CD4-positive, alpha-beta T cell treated with Interleukin-4 for 4 hours (primary cell): ENCODE measurements at regions not wholly inside any gene's neighbourhood (a gene's known extent, or its start where the extent isn't known, plus 50 kb on each side); places are given as distances from the start of the nearest gene placed in this dataset.

Source experiments
- DNase-seq: peaks from one replicate; pipeline ENCODE4 v3.0.0-alpha.2; 2020

- DNase-seq: no peak
Measured at GRCh38 chr12:105936496-105936895, 202.3 kb downstream of the NUAK1 start.

- no peak for DNase-seq
Measured at GRCh38 chr12:105937009-105937408, 201.7 kb downstream of the NUAK1 start.

GRCh38 chr12:105939181-105939721 is 199.5 kb downstream of the NUAK1 start:
- no peak for DNase-seq

GRCh38 chr12:105942281-105942680 is 196.5 kb downstream of the NUAK1 start:
- no peak for DNase-seq

- DNase-seq: no peak
Measured at GRCh38 chr12:105943525-105943924, 195.2 kb downstream of the NUAK1 start.

DNA sequence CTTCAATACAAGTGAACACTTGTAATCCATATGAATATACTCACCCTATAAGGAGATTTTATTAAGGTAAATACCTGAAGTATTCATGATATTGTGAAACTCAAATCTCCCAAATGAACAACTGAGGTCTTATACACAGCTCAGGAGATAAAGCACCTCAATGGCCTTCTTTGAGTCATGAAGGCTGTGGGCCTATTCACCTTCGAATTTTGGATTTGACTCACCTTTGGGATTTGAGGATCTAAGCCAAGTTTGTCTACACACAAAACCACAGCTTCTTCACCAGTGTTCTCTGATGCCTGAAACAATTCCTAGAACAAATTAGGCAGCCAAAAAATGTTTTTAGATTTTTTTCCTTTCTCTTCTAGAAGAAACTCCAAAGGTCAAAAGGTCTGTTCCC is 194.1 kb downstream of the NUAK1 start:
- DNase-seq: no peak

- DNase-seq: no peak
Measured at GRCh38 chr12:105945880-105946279, 192.9 kb downstream of the NUAK1 start.

DNA sequence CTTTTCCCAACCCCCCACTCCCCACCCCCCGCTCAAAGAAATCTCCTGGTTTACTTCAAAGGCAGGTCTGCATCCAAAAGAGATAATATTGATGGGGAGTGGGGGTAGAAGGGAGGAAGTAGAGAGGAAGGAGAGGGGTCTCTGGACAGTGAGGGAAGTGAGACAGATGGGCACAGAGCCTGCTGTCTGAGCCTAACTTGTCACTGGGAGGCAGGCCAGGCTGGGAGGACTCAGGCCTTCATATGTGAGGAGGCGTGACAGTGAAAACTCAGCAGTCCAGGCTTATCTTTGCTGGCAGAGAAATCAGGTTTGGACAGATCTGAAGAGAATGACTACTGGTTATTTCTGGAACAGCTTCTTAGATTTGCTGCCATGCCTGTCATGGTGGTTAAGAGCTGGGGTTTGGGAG is 192.3 kb downstream of the NUAK1 start:
- no peak for DNase-seq

GRCh38 chr12:105947906-105948305 is 190.8 kb downstream of the NUAK1 start:
- DNase-seq: no peak

DNA sequence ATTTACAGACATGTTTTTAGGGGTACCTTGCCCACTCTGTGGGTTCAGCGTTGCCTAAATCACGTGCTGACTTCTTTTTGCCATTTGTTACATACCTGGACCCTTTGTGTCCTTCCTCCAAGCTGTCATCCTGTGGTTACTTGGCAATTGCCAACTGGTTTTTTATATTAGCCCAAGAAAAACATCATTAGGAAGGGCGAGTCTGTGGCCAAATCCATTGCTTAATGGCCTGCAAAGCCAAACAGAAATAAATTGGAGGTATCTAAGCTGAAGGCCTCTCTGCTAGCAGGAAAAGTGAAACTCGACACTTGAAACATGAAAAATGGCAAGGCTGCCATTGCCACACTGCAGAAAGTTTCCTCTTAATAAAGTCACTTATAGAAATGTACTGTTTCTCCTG is 190.4 kb downstream of the NUAK1 start:
- DNase-seq: no peak

DNA sequence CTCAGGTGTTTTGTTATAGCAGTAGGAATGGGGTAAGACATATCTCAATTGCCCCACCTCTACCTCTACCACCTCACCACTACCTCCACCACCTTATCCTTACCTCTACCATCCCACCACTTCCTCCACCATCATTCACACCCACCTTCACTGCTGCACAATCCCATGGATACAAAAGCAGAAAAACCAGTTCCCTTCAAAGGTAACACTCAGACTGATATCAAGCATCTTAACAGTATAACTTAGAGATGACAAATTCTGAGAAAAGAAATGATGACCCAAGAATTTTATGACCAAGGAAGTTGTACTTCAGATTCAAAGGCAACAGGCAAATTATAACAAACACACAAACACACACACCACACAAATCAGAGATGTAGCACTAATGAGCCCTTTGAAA is 189.4 kb downstream of the NUAK1 start:
- DNase-seq: no peak

DNA sequence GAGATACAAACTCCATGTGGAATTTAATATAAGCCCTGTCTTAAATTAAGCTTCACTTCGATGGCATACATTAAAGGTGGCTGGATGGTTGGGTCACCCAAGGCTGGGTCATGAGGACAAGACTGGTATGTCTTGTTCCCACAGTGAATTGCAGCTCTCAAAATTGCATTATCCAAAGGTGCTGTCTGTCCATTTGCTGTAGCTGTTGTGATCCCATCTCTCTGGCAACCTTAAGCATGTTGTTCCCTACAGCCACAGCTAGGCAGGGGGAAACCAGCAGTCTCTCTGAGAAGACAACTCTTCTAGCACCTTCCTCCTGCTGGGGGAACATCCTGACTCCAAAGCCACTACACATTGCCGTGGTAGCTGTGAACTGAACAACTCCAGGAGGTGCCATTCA is 187.0 kb downstream of the NUAK1 start:
- DNase-seq: no peak

- no peak for DNase-seq
Measured at GRCh38 chr12:105954951-105955931, 183.5 kb downstream of the NUAK1 start.

DNA sequence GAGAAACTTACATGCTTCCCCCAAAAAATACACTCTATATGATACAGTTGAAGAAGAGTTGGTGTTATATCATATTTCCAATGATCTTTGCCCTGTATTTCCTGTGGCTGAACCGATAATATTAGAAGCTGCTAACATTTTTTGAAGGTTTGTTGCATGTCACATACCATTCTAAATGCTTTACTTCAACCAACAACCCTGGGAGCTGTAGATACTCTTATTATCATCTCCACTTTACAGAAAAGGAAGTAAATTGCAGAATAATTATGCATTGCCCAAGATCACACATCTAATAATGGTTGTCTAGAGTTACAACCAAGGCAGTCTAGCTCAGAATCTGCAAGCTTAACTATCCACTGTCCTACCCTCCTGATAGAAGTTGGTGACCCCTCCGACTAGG is 182.8 kb downstream of the NUAK1 start:
- DNase-seq: no peak

DNA sequence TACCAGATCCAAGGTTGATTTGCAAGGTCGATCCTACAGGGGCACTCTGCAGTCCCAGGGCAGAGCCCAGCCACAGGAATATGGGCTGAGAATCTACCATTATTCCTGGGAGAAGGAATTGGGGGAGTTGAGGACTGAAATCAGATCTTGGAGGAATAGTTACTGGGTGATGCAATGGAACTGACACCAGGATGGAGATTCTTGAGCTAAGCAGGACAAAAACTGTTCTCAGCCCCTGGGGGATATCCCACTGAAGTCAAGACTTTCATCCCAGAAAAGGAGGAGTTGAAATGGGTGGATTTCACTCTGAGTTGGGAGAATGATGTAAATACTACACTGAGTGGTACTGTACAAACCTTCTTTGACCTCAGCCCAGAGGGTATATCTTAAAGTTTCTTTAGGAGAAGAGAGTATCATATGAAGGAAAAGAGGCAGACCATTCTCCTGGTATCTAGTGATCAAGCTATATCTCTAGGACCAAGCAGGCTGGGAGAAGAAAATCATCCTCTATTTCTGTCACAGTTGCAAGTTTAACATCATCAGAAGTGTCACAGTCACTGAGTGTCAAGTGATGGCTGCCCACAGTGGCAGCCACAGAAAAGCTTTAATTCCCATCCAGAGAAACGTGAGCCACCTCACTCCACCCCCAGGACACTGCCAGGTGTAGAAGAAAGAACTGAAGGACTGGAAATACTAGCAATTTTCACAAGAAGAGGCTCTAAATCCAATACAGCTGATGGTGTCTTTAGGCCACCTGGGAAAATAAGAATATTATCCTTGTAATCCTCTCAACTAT is 181.9 kb downstream of the NUAK1 start:
- no peak for DNase-seq

- no peak for DNase-seq
Measured at GRCh38 chr12:105960319-105961083, 178.3 kb downstream of the NUAK1 start.

GRCh38 chr12:105961821-105962671 is 176.7 kb downstream of the NUAK1 start:
- no peak for DNase-seq

GRCh38 chr12:105967038-105967776 is 171.5 kb downstream of the NUAK1 start:
- no peak for DNase-seq

- DNase-seq: no peak
Measured at GRCh38 chr12:105968025-105968424, 170.7 kb downstream of the NUAK1 start.

DNA sequence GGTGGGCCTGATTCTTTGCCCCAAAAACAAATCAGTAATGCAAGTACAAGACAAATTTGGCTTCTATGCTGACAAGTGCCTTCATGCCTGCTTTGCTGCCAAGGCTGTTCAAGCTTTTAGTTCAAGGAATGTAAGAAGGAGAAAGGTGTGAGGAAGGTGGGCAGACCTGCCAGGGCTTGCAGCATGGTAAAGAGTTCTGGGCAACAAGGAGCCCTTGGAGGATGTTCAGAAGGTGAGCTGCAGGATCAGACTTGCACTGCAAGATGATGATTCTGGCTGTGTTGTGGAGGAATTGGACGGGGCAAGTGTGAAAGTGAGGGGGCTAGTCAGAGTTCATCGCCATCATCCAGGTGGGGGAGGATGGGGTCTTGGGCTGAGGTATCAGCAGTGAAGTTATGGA is 167.9 kb downstream of the NUAK1 start:
- DNase-seq: no peak

DNA sequence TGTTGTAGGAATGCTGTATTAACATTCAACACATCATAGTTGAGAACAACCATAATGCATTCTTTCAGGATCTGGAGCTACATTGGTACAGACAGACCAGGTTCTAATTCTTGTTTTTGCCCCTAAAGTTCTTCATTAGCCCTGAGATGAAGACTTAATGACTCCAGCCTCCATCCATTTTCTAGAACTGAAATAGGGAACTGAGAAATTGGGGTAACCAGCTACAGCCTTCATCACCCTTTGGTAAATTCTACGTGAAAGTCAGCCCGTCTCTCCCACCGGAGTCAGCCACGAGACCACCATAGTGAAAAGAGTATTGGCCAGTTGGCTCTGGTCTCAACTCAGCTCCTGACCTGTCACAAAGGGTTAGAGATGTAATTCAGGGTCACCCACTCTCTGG is 164.0 kb downstream of the NUAK1 start:
- DNase-seq: no peak
